ENCODE measurements at regions not wholly inside any gene's neighbourhood (a gene's known extent, or its start where the extent isn't known, plus 50 kb on each side); places are given as distances from the start of the nearest gene placed in this dataset.

GRCh38 chr1:82844447-82844846 is 1043.7 kb downstream of the ADGRL2 start:
- H3K36me3 ChIP-seq: no peaks in the 10 kb centered on the region
- intact Hi-C loops (cut with DNase I): no loop called here
- WGBS, 3 donors: 96 to 98% (median 97%) methylated on average over 2 of the region's 2 CpGs
- DNase-seq: no peak
- TF ChIP-seq POLR2A (IDR thresholded peaks at IDR 0.05) (no peak), EP300 (IDR thresholded peaks at IDR 0.05) (no peak), CTCF (IDR thresholded peaks at IDR 0.05) (no peak)
- H3K4me1 ChIP-seq (ENCODE audit: insufficient read depth): no peaks in the 10 kb centered on the region
- no peak overlapping the region for H3K27ac ChIP-seq
- H3K4me3 ChIP-seq: no peak overlapping the region
- H3K27me3 ChIP-seq: no peaks in the 10 kb centered on the region
- no peaks in the 10 kb centered on the region for H3K9me3 ChIP-seq

- 96 to 99% (median 97%) methylated on average over 10 of the region's 10 CpGs for WGBS, 3 donors
- intact Hi-C loops (cut with DNase I): no loop called here
- Histone ChIP-seq H3K4me1 (ENCODE audit: insufficient read depth) (no peaks in the 10 kb centered on the region), H3K4me3 (no peak overlapping the region), H3K27me3 (no peaks in the 10 kb centered on the region), H3K9me3 (no peaks in the 10 kb centered on the region), H3K27ac (no peak overlapping the region), H3K36me3 (no peaks in the 10 kb centered on the region)
- DNase-seq: no peak
- TF ChIP-seq EP300 (IDR thresholded peaks at IDR 0.05) (no peak), CTCF (IDR thresholded peaks at IDR 0.05) (no peak), POLR2A (IDR thresholded peaks at IDR 0.05) (no peak)
These were observed 1043.1 kb downstream of the ADGRL2 start for GRCh38 chr1:82843876-82844275.

- intact Hi-C loops (cut with DNase I): no loop called here
- Histone ChIP-seq H3K9me3 (no peaks in the 10 kb centered on the region), H3K27me3 (no peaks in the 10 kb centered on the region), H3K4me1 (ENCODE audit: insufficient read depth) (no peaks in the 10 kb centered on the region), H3K4me3 (no peak overlapping the region), H3K27ac (no peak overlapping the region), H3K36me3 (no peaks in the 10 kb centered on the region)
- DNase-seq: no peak
- TF ChIP-seq CTCF (IDR thresholded peaks at IDR 0.05) (no peak), EP300 (IDR thresholded peaks at IDR 0.05) (no peak), POLR2A (IDR thresholded peaks at IDR 0.05) (no peak)
- WGBS, 3 donors: 46 to 73% (median 64%) methylated on average over 2 of the region's 2 CpGs
These were observed 1039.5 kb downstream of the ADGRL2 start for GRCh38 chr1:82840192-82840591.

- intact Hi-C loops (cut with DNase I): no loop called here
- Histone ChIP-seq H3K4me1 (ENCODE audit: insufficient read depth) (no peaks in the 10 kb centered on the region), H3K27me3 (no peaks in the 10 kb centered on the region), H3K36me3 (no peaks in the 10 kb centered on the region), H3K4me3 (no peak overlapping the region), H3K9me3 (no peaks in the 10 kb centered on the region), H3K27ac (no peak overlapping the region)
- no peak for TF ChIP-seq POLR2A (IDR thresholded peaks at IDR 0.05)
- no peak for TF ChIP-seq EP300 (IDR thresholded peaks at IDR 0.05)
- TF ChIP-seq CTCF (IDR thresholded peaks at IDR 0.05): no peak
- no peak for DNase-seq
- WGBS, 3 donors: 76 to 83% (median 80%) methylated on average over 6 of the region's 6 CpGs
These were observed 1037.2 kb downstream of the ADGRL2 start for GRCh38 chr1:82837766-82838465.
